ENCODE measurements at regions not wholly inside any gene's neighbourhood (a gene's known extent, or its start where the extent isn't known, plus 50 kb on each side); places are given as distances from the start of the nearest gene placed in this dataset.

- no peak for DNase-seq (ENCODE audit: low read depth)
These were observed 73.9 kb downstream of the TEX29 start for GRCh38 chr13:111394211-111394922.

GRCh38 chr13:111395511-111396393, 75.3 kb downstream of the TEX29 start:
- DNase-seq (ENCODE audit: low read depth), result no peak

GRCh38 chr13:111396457-111396856, 76.0 kb downstream of the TEX29 start:
- DNase-seq (ENCODE audit: low read depth), result no peak

GRCh38 chr13:111397202-111397880, 76.9 kb downstream of the TEX29 start:
- no peak for DNase-seq (ENCODE audit: low read depth)

GRCh38 chr13:111398196-111398595, 77.8 kb downstream of the TEX29 start:
- DNase-seq (ENCODE audit: low read depth), result no peak

GRCh38 chr13:111398715-111399299, 78.4 kb downstream of the TEX29 start:
- DNase-seq (ENCODE audit: low read depth), result no peak

GRCh38 chr13:111399334-111399733, 78.9 kb downstream of the TEX29 start:
- DNase-seq (ENCODE audit: low read depth), result no peak

- DNase-seq (ENCODE audit: low read depth), result no peak
These were observed 79.5 kb downstream of the TEX29 start for GRCh38 chr13:111399776-111400538.

GRCh38 chr13:111401151-111401550, 80.7 kb downstream of the TEX29 start:
- DNase-seq (ENCODE audit: low read depth), result no peak

- no peak for DNase-seq (ENCODE audit: low read depth)
These were observed 81.3 kb downstream of the TEX29 start for GRCh38 chr13:111401755-111402154.

GRCh38 chr13:111402441-111402840, 82.0 kb downstream of the TEX29 start:
- DNase-seq (ENCODE audit: low read depth), result no peak

- no peak for DNase-seq (ENCODE audit: low read depth)
These were observed 82.8 kb downstream of the TEX29 start for GRCh38 chr13:111403266-111403665.

- DNase-seq (ENCODE audit: low read depth), result no peak
These were observed 84.3 kb downstream of the TEX29 start for GRCh38 chr13:111404746-111405145.

GRCh38 chr13:111406636-111407035, 86.2 kb downstream of the TEX29 start:
- no peak for DNase-seq (ENCODE audit: low read depth)

GRCh38 chr13:111407381-111408131, 87.1 kb downstream of the TEX29 start:
- DNase-seq (ENCODE audit: low read depth), result no peak

- no peak for DNase-seq (ENCODE audit: low read depth)
These were observed 89.0 kb downstream of the TEX29 start for GRCh38 chr13:111409413-111409812.

- no peak for DNase-seq (ENCODE audit: low read depth)
These were observed 90.0 kb downstream of the TEX29 start for GRCh38 chr13:111410232-111411021.

GRCh38 chr13:111411151-111411858, 90.9 kb downstream of the TEX29 start:
- DNase-seq (ENCODE audit: low read depth), result no peak

GRCh38 chr13:111411919-111412650, 91.6 kb downstream of the TEX29 start:
- no peak for DNase-seq (ENCODE audit: low read depth)

Measured in stimulated activated CD8-positive, alpha-beta memory T cell treated with anti-CD3 and anti-CD28 coated beads, Interleukin-15, amount 100 ng/mL, for 1 hour (primary cell).